K562 (cell line): ENCODE measurements at regions not wholly inside any gene's neighbourhood (a gene's known extent, or its start where the extent isn't known, plus 50 kb on each side); places are given as distances from the start of the nearest gene placed in this dataset.

Experiments used
- CBX1 ChIP-seq: sonication (generic); IDR thresholded peaks from 2 replicates; pipeline ENCODE4 v1.6.1; 2016; ENCODE audit warnings: antibody characterized with exemption, low read depth, mild to moderate bottlenecking
- DPF2 ChIP-seq: fragments of 450-650 bp; IDR thresholded peaks from 2 replicates; pipeline ENCODE4 v1.6.1; 2016
- GTF2F1 ChIP-seq: IDR thresholded peaks from 2 replicates; pipeline ENCODE4 v1.6.1; 2011; ENCODE audit warnings: low read depth, low read length, improper control_type of control experiment
- MEF2D ChIP-seq: conservative IDR thresholded peaks from 2 replicates; pipeline ENCODE4 v1.6.1; 2016; ENCODE audit warnings: low read depth, missing genetic modification characterization, missing compliant biosample characterization
- NFIX ChIP-seq: fragments of 250-450 bp; sonication (Bioruptor Pico); IDR thresholded peaks from 2 replicates; pipeline ENCODE4 v1.4.0; 2020; ENCODE audit warnings: low read depth, mild to moderate bottlenecking, moderate library complexity
- RAD21 ChIP-seq, 2 experiments: fragments of 250-450 bp in 1 of 2; fragments of 450-650 bp in 1 of 2; sonication (Bioruptor Pico) in 1 of 2; formaldehyde crosslinking in 1 of 2; IDR thresholded peaks in 1 of 2; conservative IDR thresholded peaks in 1 of 2; 2 replicates each; pipeline versions ENCODE4 v1.4.0 to v1.8.0; 2020 to 2022; ENCODE audit warnings: mild to moderate bottlenecking in 2 of 2, moderate library complexity in 1 of 2
- ZNF212 ChIP-seq: fragments of 450-650 bp; formaldehyde crosslinking; IDR thresholded peaks from 2 replicates; pipeline ENCODE4 v1.4.0; 2020; ENCODE audit warnings: mild to moderate bottlenecking
- ZNF57 ChIP-seq: fragments of 450-650 bp; formaldehyde crosslinking; IDR thresholded peaks from 2 replicates; pipeline ENCODE4 v1.4.0; 2020; ENCODE audit warnings: mild to moderate bottlenecking, moderate library complexity
- TF ChIP-seq, protein P1 (sequence below): fragments of 450-650 bp; IDR thresholded peaks from 2 replicates; pipeline ENCODE4 v1.6.1; 2016; ENCODE audit warnings: antibody characterized with exemption
- TF ChIP-seq, protein P2 (sequence below): IDR thresholded peaks from 2 replicates; pipeline ENCODE4 v1.6.1; 2011; ENCODE audit not compliant: insufficient read length; ENCODE audit errors: extremely low read depth
- TF ChIP-seq, protein P3 (sequence below), 3 experiments: IDR thresholded peaks in 2 of 3; conservative IDR thresholded peaks in 1 of 3; 2 replicates each; pipeline ENCODE4 v1.5.1; 2011 to 2012; ENCODE audit warnings: low read length in 3 of 3, mild to moderate bottlenecking in 3 of 3, control low read depth in 2 of 3, improper control_type of control experiment in 1 of 3, inconsistent platforms in 1 of 3, low read depth in 1 of 3, mixed read lengths in 1 of 3, moderate library complexity in 1 of 3; ENCODE audit not compliant: insufficient read depth in 2 of 3

DNA sequence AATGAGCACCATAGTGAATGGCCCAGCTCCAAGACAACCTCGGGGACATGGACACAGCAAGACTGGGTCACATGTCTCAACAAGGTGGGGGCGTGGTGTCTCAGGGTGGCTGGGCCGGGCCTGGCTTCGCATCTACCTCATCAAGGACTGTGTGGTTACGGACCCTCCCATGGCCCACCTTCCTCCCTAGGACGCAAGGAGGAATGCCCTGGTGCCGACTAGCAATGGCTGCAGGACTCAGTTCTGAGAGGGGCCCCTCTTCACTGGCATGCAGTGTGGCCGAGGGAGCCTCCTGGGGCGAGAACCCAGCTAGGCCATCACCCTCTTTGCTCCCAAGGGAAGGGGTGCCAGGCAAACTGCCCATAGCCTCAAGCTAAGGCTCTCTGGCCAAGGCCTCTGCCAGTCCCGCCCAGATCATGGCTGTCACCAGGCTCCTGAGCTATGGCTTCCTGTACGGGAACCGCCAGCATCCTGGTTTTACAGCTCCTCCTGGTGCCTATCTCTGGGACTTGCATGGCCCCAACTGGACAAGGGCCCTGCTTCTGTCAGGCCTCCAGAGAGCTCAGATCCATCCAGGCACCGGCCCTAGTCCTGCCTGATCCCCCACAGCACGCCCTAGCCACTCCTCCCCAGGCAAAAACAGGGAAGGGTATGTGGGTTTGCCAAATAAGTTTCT is 218.0 kb upstream of the AGTR2 start (continued):
- TF ChIP-seq, protein P1, sequence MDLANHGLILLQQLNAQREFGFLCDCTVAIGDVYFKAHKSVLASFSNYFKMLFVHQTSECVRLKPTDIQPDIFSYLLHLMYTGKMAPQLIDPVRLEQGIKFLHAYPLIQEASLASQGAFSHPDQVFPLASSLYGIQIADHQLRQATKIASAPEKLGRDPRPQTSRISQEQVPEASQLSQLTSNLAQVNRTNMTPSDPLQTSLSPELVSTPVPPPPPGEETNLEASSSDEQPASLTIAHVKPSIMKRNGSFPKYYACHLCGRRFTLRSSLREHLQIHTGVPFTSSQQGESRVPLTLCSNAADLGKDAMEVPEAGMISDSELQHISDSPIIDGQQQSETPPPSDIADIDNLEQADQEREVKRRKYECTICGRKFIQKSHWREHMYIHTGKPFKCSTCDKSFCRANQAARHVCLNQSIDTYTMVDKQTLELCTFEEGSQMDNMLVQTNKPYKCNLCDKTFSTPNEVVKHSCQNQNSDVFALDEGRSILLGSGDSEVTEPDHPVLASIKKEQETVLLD = no peak
- TF ChIP-seq, protein P2, sequence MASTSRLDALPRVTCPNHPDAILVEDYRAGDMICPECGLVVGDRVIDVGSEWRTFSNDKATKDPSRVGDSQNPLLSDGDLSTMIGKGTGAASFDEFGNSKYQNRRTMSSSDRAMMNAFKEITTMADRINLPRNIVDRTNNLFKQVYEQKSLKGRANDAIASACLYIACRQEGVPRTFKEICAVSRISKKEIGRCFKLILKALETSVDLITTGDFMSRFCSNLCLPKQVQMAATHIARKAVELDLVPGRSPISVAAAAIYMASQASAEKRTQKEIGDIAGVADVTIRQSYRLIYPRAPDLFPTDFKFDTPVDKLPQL = no peak
- TF ChIP-seq NFIX (CRISPR knock-in tag) (no peak), ZNF212 (CRISPR knock-in tag) (no peak), DPF2 (no peak), GTF2F1 (no peak), RAD21 (CRISPR knock-in tag; conservative IDR thresholded peaks at IDR 0.05 in 1 of 2, IDR thresholded peaks at IDR 0.05 in 1 of 2) (peak in 1 of 2 experiments; percentile 7; a peak in 1 of 4 replicates), MEF2D (tag) (no peak), CBX1 (no peak), ZNF57 (CRISPR knock-in tag) (no peak)
- TF ChIP-seq, protein P3, sequence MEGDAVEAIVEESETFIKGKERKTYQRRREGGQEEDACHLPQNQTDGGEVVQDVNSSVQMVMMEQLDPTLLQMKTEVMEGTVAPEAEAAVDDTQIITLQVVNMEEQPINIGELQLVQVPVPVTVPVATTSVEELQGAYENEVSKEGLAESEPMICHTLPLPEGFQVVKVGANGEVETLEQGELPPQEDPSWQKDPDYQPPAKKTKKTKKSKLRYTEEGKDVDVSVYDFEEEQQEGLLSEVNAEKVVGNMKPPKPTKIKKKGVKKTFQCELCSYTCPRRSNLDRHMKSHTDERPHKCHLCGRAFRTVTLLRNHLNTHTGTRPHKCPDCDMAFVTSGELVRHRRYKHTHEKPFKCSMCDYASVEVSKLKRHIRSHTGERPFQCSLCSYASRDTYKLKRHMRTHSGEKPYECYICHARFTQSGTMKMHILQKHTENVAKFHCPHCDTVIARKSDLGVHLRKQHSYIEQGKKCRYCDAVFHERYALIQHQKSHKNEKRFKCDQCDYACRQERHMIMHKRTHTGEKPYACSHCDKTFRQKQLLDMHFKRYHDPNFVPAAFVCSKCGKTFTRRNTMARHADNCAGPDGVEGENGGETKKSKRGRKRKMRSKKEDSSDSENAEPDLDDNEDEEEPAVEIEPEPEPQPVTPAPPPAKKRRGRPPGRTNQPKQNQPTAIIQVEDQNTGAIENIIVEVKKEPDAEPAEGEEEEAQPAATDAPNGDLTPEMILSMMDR (IDR thresholded peaks at IDR 0.05 in 2 of 3, conservative IDR thresholded peaks at IDR 0.05 in 1 of 3; ENCODE audit: insufficient read depth in 2 of 3, low read depth in 1 of 3, low read length in 3 of 3) = peak; percentile 22 to 25 (median 24); a peak in 3 of 6 replicates
